NCI-H2107 (cell line): ENCODE measurements at regions not wholly inside any gene's neighbourhood (a gene's known extent, or its start where the extent isn't known, plus 50 kb on each side); places are given as distances from the start of the nearest gene placed in this dataset.

Experiments used
- DNase-seq: peaks from one replicate; lab custom pipeline; 2025; lab: John Stamatoyannopoulos, UW

DNA sequence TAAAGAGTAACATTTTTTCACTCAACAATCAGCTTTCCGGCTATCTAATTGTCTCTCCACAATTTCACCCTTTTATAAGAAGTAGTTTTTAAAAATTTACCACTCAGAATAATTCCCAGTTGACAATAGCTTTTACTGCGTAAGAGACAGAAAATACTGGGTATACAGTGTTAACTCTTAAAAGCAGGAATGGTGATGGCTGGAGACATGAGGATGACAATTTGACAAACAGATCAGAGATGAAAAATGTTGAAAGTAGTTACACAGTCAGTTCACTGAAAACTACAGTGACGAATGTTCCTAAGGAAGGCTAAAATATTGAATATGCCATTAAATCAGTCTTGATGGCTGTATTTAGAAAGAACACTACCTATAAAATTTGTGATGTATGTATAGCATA is 1146.8 kb upstream of the B3GALT2 start:
- DNase-seq: no peak

GRCh38 chr1:194331758-194332157 is 1145.3 kb upstream of the B3GALT2 start:
- DNase-seq: no peak

GRCh38 chr1:194322751-194323150 is 1136.3 kb upstream of the B3GALT2 start:
- no peak for DNase-seq

DNA sequence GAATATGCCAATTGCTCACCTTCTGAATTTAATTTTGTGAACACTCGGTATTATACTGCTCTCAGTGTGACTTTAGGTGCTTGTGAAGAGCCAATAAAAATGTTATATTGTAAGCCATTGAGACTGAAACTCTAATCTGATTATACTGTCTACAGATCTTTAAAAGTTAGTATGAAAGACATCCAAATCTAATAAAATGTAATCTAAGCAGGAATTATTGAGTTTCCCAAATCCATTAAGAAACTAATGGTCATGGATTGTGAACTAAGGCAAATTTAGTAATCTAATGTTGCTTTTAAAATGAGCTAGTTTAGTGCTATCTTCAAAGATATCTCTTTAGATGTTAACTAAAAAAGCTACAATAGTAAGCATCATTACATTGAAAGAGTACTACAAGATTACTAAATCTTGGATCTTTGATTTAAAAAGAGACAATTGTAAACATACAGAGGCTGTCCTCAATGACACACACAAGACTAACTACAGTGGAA is 1132.4 kb upstream of the B3GALT2 start:
- no peak for DNase-seq

GRCh38 chr1:194309697-194310096 is 1123.3 kb upstream of the B3GALT2 start:
- DNase-seq: no peak

DNA sequence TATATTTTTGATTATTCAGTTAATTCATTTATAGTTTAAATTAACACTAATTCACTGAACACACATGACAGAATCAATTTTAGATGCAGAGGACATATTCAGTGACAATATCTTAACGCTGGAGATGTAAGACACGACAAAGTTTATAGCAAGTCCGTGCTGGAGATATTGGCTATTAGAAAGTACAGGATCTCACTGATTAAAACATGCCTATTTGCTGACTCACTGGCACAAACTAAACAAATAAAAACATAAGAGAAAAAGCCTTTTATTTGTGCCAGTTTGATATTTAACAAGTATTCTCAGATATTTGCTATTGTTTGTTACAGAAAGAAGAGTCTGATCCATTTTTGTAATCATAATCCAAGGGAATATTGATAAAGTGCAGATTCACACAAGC is 1122.9 kb upstream of the B3GALT2 start:
- DNase-seq: no peak

GRCh38 chr1:194300776-194301175 is 1114.4 kb upstream of the B3GALT2 start:
- no peak for DNase-seq

GRCh38 chr1:194300340-194300739 is 1113.9 kb upstream of the B3GALT2 start:
- DNase-seq: no peak

DNA sequence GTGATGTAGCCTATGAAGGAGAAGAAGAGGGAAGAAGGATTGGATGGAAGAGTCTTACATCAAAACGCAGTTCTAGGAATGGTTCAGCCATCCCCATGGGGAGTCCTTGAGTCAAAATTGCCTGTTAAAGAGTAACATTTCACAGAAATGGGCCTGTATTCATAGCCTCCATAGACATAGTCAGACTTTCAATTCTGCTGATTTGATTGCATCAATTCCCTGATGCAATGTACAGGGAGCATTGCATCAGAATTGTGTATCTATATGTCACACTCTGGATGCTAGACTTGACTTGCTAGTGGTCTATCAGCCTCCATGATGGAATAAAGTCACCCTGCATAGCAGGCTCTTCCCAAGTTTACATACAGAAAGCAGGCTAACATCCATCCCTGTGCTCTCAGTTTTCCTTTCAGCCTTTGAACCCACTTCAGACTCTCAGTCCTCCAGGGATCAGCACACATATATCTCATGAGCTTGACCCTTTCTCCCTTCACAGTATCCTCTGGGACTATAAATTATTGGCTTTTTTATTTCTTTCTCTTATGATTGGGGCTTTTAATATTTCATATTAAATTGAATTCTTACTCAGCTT is 1111.7 kb upstream of the B3GALT2 start:
- DNase-seq: no peak

DNA sequence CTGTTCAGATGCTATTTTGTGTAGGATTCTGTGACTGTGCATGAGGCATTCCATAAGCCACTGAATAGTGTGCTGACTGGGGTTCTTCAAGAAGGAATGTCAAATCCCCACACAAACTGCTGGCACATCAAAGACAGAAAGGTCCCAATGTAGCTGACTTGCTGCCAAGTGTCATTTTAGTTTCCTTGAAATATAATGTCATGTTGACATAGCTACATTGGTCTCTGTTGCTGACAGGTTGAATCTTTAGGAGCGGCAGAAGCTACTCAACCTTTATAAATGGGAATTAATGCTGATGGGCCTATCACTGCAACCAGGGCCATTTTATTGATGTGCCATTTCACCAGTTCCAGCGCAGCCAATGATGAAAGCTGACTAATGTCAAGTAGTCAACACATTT is 1110.7 kb upstream of the B3GALT2 start:
- no peak for DNase-seq

DNA sequence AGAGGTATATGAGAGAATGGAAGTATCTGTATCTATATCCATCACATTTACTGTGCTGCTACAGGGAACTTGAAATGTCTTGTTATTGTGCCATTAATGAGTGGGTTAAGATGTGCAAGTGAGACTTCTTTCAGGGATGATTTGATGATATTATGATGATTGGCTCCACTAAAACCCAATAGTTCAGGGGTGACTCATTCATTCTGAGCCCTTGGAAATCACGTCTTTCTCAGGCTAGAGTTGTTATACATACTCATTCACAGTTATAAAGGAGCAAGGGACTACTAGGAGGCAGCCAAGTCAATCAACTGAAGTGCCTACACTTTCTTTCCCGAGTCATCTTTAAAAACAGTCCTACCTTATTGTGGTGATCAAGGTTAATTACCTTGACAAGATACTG is 1109.8 kb upstream of the B3GALT2 start:
- DNase-seq: no peak

DNA sequence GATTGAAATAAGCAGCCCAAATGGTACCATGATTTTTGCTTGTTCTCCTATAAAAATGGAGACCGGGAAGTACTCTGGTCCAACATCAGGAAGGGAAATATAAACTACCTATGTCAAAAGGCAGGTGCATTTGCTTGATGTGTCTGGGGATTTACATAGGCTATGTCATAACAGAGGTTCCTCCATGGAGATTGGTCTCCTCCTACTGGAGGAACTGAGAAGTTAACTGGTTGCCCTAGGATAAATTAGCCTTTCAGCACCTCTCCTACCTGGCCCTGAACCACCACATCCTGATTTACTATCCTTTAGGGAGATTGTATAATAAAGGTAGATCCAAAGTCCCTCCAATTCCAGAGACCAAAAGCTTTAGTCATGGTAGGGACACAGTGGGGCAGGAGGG is 1109.3 kb upstream of the B3GALT2 start:
- peak; percentile 20 for DNase-seq

- DNase-seq: no peak
Measured at GRCh38 chr1:194293851-194294405, 1107.5 kb upstream of the B3GALT2 start.

GRCh38 chr1:194292966-194293365 is 1106.6 kb upstream of the B3GALT2 start:
- DNase-seq: no peak

- no peak for DNase-seq
Measured at GRCh38 chr1:194289569-194290266, 1103.3 kb upstream of the B3GALT2 start.

- DNase-seq: no peak
Measured at GRCh38 chr1:194288238-194288637, 1101.8 kb upstream of the B3GALT2 start.

DNA sequence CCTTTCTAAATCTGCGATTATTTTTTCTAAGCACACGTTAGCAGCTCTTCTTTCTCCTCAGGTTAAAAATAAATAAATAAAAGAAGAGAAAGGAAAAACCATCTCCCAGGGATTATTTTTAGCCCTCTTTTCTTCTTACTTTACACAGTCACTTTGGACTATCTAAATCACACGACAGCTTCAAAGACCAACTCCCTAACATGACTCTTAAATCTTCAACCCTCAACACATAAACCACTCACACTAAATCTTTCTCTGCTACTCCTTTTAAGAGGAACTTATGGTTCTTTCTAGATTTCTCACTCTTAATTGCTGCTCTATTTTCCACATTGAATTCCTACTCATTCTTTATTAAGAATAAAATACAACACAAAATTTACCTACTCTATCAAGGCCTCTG is 1095.0 kb upstream of the B3GALT2 start:
- no peak for DNase-seq

DNA sequence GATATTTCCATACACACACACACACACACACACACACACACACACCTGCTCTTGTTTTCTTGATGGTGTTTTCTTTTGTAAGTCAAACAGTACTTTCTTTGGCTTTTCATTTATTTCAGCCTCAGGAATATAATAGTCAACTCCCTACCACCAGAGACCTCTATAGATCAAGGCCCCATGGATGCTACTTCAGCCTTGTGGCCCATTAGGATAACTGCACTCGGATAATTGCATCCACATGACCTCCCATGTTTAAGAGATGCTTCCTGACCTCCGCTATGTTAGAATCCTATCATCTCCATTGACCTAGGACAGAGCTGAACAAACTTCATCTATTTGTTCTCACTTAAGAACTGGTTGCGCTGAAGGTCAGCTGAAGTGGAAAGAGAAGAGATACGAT is 1094.0 kb upstream of the B3GALT2 start:
- DNase-seq: no peak

DNA sequence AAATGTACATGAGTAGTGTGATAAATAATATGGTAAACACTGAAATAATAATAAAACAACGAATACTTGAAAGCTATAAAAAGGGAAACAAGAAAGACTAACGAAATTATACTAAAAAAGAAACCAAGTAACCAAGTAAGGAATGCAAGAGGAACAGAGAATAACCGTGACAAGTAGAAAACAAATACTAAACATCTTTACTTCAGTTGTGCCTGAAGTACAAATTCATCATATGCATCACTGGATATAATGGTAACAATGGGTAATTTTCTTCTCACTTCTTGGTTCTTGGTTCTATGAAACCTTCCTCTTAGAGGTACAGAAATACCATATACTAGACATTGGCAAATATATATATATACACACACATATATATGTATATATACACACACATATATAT is 1093.6 kb upstream of the B3GALT2 start:
- DNase-seq: no peak

DNA sequence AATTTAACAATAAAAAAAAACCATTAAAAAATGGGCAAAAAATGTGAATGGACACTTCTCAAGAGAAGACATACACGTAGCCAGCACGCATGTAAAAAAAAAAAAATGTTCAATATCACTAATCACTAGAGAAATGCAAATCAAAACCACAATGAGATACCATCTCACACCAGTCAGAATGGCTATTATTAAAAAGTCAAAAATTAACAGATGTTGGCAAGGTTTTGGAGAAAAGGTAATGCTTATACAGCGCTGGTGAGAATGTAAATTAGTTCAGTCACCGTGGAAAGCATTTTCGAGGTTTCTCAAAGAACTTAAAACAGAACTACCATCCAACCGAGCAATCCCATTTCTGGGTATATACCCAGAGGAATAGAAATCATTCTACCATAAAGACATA is 1091.5 kb upstream of the B3GALT2 start:
- DNase-seq: no peak

GRCh38 chr1:194273660-194274059 is 1087.2 kb upstream of the B3GALT2 start:
- DNase-seq: no peak

GRCh38 chr1:194268839-194269238 is 1082.4 kb upstream of the B3GALT2 start:
- no peak for DNase-seq

DNA sequence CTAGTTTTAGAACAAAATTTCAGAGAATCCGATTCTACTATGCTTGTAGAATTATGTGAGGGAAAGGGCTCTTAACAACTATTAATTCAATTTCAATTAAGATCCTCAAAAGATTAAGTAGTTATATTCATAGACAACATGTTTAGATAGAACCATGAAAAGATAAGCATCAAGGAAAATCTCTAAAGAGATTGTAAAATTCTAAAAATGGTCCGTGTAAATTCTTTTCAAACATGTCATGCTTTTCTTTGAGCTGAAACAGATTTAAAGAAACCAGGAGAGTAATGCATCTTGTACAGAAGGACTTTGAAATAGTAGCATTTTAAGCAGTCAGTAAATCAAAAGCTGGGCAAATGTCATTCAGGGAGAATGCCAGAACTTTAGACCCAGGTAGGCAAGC is 1080.6 kb upstream of the B3GALT2 start:
- no peak for DNase-seq

DNA sequence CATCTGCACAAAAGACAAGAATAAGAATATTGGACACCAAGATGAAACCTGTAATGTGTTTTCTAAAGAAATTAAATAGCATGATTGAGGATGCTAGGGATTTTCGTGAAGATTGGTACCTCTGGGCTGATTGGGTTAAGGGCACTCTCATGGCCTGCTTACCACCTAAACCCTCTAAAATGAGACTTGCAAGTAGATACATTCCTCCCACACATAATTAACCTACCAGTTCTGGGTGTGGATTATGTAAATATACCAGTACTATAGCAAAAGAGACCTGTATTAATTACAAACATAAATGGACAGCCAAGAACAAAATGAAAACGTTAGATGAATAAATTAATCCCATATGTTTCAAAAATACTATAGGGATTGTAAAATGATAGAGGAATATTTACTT is 1069.6 kb upstream of the B3GALT2 start:
- DNase-seq: no peak
